ENCODE measurements at regions not wholly inside any gene's neighbourhood (a gene's known extent, or its start where the extent isn't known, plus 50 kb on each side); places are given as distances from the start of the nearest gene placed in this dataset.
"Not testable (repeated sequence)": the region's sequence is repeated elsewhere in the genome, so short reads cannot be mapped to it uniquely, and the experiment has no call there.

GRCh38 chr2:210955591-210955990 lies 399.2 kb downstream of the CPS1 start:
- no peak for DNase-seq (ENCODE audit: low read depth in 2 of 2)

GRCh38 chr2:210956101-210956500 lies 399.7 kb downstream of the CPS1 start:
- no peak for DNase-seq (ENCODE audit: low read depth in 2 of 2)

- DNase-seq (ENCODE audit: low read depth in 2 of 2): no peak
Observed at GRCh38 chr2:210961249-210961648, 404.9 kb downstream of the CPS1 start.

GRCh38 chr2:210963386-210963785 lies 407.0 kb downstream of the CPS1 start:
- DNase-seq (ENCODE audit: low read depth in 2 of 2): no peak

- no peak for DNase-seq (ENCODE audit: low read depth in 2 of 2)
Observed at GRCh38 chr2:210964141-210964764, 407.9 kb downstream of the CPS1 start.

- no peak for DNase-seq (ENCODE audit: low read depth in 2 of 2)
Observed at GRCh38 chr2:210965472-210965871, 409.1 kb downstream of the CPS1 start.

GRCh38 chr2:210966330-210966729 lies 409.9 kb downstream of the CPS1 start:
- DNase-seq (ENCODE audit: low read depth in 2 of 2): no peak

- DNase-seq (ENCODE audit: low read depth in 2 of 2): no peak
Observed at GRCh38 chr2:210971431-210971830, 415.0 kb downstream of the CPS1 start.

GRCh38 chr2:210986806-210987205 lies 430.4 kb downstream of the CPS1 start:
- DNase-seq (ENCODE audit: low read depth in 2 of 2): not testable (repeated sequence)

- DNase-seq (ENCODE audit: low read depth in 2 of 2): no peak
Observed at GRCh38 chr2:210991107-210991506, 434.7 kb downstream of the CPS1 start.

- DNase-seq (ENCODE audit: low read depth in 2 of 2): no peak
Observed at GRCh38 chr2:210994104-210994503, 437.7 kb downstream of the CPS1 start.

- DNase-seq (ENCODE audit: low read depth in 2 of 2): peak in 1 of 2 donors; percentile 20
Observed at GRCh38 chr2:210997373-210997772, 441.0 kb downstream of the CPS1 start.

- DNase-seq (ENCODE audit: low read depth in 2 of 2): no peak
Observed at GRCh38 chr2:210998334-210998733, 441.9 kb downstream of the CPS1 start.

GRCh38 chr2:211014376-211014775 lies 458.0 kb downstream of the CPS1 start:
- DNase-seq (ENCODE audit: low read depth in 2 of 2): peak in 1 of 2 donors; percentile 61

GRCh38 chr2:211014906-211015305 lies 458.5 kb downstream of the CPS1 start:
- no peak for DNase-seq (ENCODE audit: low read depth in 2 of 2)

GRCh38 chr2:211025089-211025488 lies 468.7 kb downstream of the CPS1 start:
- DNase-seq (ENCODE audit: low read depth in 2 of 2): not testable (repeated sequence)

GRCh38 chr2:211026109-211026508 lies 469.7 kb downstream of the CPS1 start:
- no peak for DNase-seq (ENCODE audit: low read depth in 2 of 2)

GRCh38 chr2:211027976-211028375 lies 471.6 kb downstream of the CPS1 start:
- DNase-seq (ENCODE audit: low read depth in 2 of 2): no peak

GRCh38 chr2:211033765-211034164 lies 477.4 kb downstream of the CPS1 start:
- DNase-seq (ENCODE audit: low read depth in 2 of 2): peak in 1 of 2 donors; percentile 20

- DNase-seq (ENCODE audit: low read depth in 2 of 2): peak in 1 of 2 donors; percentile 39
Observed at GRCh38 chr2:211035548-211036185, 479.3 kb downstream of the CPS1 start.

GRCh38 chr2:211045025-211045424 lies 488.6 kb downstream of the CPS1 start:
- DNase-seq (ENCODE audit: low read depth in 2 of 2): no peak

- no peak for DNase-seq (ENCODE audit: low read depth in 2 of 2)
Observed at GRCh38 chr2:211049321-211050018, 493.1 kb downstream of the CPS1 start.

- DNase-seq (ENCODE audit: low read depth in 2 of 2): peak in 1 of 2 donors; percentile 2
Observed at GRCh38 chr2:211055438-211055837, 499.0 kb downstream of the CPS1 start.

All from lung microvascular endothelial cell (primary cell).